ENCODE measurements at regions not wholly inside any gene's neighbourhood (a gene's known extent, or its start where the extent isn't known, plus 50 kb on each side); places are given as distances from the start of the nearest gene placed in this dataset.

DNA sequence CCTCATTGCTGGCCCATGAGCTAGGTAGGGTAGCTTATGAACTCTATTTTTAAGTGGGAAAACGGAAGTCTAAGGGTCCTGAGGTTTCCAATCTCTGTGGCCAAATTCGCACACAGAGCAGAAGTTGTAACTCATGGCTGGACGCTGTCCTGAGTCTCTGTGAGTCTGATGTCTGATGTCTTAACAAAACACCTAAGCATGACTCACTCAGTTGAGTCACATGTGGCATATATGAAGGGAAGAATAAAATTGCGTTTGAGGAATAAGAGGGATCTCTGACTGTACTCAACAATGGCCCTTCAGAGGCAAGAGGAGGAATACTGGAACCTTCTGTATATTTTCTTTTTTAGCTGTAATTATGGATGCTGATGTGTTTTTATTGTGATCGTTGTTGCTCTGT, 569.7 kb downstream of the RIT2 start:
- TF ChIP-seq, protein P1, sequence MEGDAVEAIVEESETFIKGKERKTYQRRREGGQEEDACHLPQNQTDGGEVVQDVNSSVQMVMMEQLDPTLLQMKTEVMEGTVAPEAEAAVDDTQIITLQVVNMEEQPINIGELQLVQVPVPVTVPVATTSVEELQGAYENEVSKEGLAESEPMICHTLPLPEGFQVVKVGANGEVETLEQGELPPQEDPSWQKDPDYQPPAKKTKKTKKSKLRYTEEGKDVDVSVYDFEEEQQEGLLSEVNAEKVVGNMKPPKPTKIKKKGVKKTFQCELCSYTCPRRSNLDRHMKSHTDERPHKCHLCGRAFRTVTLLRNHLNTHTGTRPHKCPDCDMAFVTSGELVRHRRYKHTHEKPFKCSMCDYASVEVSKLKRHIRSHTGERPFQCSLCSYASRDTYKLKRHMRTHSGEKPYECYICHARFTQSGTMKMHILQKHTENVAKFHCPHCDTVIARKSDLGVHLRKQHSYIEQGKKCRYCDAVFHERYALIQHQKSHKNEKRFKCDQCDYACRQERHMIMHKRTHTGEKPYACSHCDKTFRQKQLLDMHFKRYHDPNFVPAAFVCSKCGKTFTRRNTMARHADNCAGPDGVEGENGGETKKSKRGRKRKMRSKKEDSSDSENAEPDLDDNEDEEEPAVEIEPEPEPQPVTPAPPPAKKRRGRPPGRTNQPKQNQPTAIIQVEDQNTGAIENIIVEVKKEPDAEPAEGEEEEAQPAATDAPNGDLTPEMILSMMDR (IDR thresholded peaks at IDR 0.05): no peak
- TF ChIP-seq EZH2phosphoT487 (IDR thresholded peaks at IDR 0.05) (no peak), EZH2 (IDR thresholded peaks at IDR 0.05) (no peak)

Measured in neural progenitor cell (in vitro differentiated cells).